Thymus (tissue), 11 donors: ENCODE measurements at regions not wholly inside any gene's neighbourhood (a gene's known extent, or its start where the extent isn't known, plus 50 kb on each side); places are given as distances from the start of the nearest gene placed in this dataset.
"Not testable (repeated sequence)": the region's sequence is repeated elsewhere in the genome, so short reads cannot be mapped to it uniquely, and the experiment has no call there.

Experiments used
- DNase-seq, 9 donors: peaks; one replicate each; pipeline ENCODE4 v3.0.0-alpha.2; 2013; ENCODE audit warnings: low spot score in 9 of 9, low read depth in 6 of 9, missing footprints in 1 of 9
- H3K27ac ChIP-seq, 2 donors: one replicate each; pipeline ENCODE4 v1.5.1; 2013; ENCODE audit warnings: control low read depth in 1 of 2, low read depth in 1 of 2, low read length in 1 of 2, mild to moderate bottlenecking in 1 of 2, moderate library complexity in 1 of 2
- H3K27me3 ChIP-seq, 2 donors: one replicate each; pipeline ENCODE4 v1.5.1; 2013; ENCODE audit warnings: low read length in 1 of 2; ENCODE audit not compliant: control insufficient read depth in 2 of 2, insufficient read depth in 1 of 2
- H3K36me3 ChIP-seq, 2 donors: one replicate each; pipeline ENCODE4 v1.5.1; 2013; ENCODE audit warnings: low read length in 1 of 2, mild to moderate bottlenecking in 1 of 2, moderate library complexity in 1 of 2; ENCODE audit not compliant: control insufficient read depth in 2 of 2, insufficient read depth in 2 of 2
- H3K4me1 ChIP-seq, 2 donors: one replicate each; pipeline ENCODE4 v1.5.1; 2013; ENCODE audit warnings: low read length in 2 of 2; ENCODE audit not compliant: control insufficient read depth in 2 of 2, insufficient read depth in 2 of 2
- H3K4me3 ChIP-seq, 2 donors: one replicate each; pipeline ENCODE4 v1.5.1; 2013; ENCODE audit warnings: low read length in 2 of 2, control low read depth in 1 of 2, mild to moderate bottlenecking in 1 of 2
- H3K9me3 ChIP-seq, 2 donors: one replicate each; pipeline ENCODE4 v1.5.1; 2013; ENCODE audit warnings: low read length in 1 of 2, mild to moderate bottlenecking in 1 of 2; ENCODE audit not compliant: control insufficient read depth in 2 of 2, insufficient read depth in 1 of 2
- WGBS: extraction: QIAGEN DNeasy Blood & Tissue Kit; methylation state at CpG from one replicate; pipeline ENCODE4 v1.1.7; 2013; 5-methylcytosine and 5-hydroxymethylcytosine counted together
- donor health status: healthy.

DNA sequence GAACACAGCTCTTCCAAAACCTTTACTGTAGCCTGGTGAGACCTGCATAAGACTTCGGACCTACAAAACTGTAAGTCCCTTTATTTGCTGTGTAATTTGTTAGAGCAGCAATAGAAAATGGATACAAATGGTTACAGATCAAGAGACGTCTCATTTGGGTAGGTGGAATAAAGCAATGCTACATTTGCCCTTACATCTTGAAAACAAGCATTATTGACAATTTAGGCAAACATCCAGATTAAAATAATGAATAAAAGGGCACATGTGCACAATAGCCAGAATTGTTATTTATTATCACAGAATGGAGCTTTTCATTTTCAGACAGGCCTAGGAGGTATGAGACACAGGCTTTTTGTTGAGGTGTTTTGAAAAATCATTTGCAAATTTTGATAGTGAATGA lies 222.2 kb upstream of the CPHXL start:
- Histone ChIP-seq H3K4me3 (no peak overlapping the region), H3K9me3 (no peaks in the 10 kb centered on the region), H3K27ac (no peak overlapping the region), H3K4me1 (no peaks in the 10 kb centered on the region), H3K27me3 (no peaks in the 10 kb centered on the region), H3K36me3 (no peaks in the 10 kb centered on the region)
- 91% methylated on average over 2 of the region's 2 CpGs for WGBS
- DNase-seq: no peak

- WGBS: 97% methylated on average over 3 of the region's 3 CpGs
- no peak for DNase-seq
- Histone ChIP-seq H3K4me3 (no peak overlapping the region), H3K36me3 (no peaks in the 10 kb centered on the region), H3K27me3 (no peaks in the 10 kb centered on the region), H3K4me1 (no peaks in the 10 kb centered on the region), H3K9me3 (no peaks in the 10 kb centered on the region), H3K27ac (no peak overlapping the region)
Observed at GRCh38 chr16:75948886-75949285, 222.6 kb upstream of the CPHXL start.

DNA sequence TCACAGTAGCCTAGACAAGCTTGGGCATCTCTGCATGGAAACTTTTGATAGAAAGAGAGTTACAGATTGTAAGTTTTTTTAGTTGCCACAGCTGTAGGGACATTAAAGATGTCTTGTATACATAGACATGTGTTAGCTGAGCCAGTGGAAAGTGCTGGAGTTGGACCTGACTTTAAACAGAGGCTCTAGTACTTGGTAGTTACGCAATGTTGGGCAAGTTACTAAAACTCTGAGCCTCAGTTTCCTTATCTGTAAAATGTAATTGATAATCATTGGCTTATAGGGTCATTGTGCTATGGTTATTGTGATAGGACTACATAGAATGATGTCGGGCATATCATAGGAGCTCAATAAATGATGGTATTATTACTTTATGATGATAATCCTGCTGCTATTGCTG lies 225.8 kb upstream of the CPHXL start:
- H3K36me3 ChIP-seq: no peaks in the 10 kb centered on the region
- WGBS: 92% methylated on average over 2 of the region's 2 CpGs
- no peaks in the 10 kb centered on the region for H3K27me3 ChIP-seq
- no peak overlapping the region for H3K27ac ChIP-seq
- no peak overlapping the region for H3K4me3 ChIP-seq
- H3K9me3 ChIP-seq: no peaks in the 10 kb centered on the region
- no peak for DNase-seq
- no peaks in the 10 kb centered on the region for H3K4me1 ChIP-seq

GRCh38 chr16:75957870-75958269 lies 231.6 kb upstream of the CPHXL start:
- 87% methylated on average over 6 of the region's 6 CpGs for WGBS
- no peak for DNase-seq
- no peaks in the 10 kb centered on the region for H3K9me3 ChIP-seq
- no peak overlapping the region for H3K4me3 ChIP-seq
- no peaks in the 10 kb centered on the region for H3K27me3 ChIP-seq
- no peak overlapping the region for H3K27ac ChIP-seq
- no peaks in the 10 kb centered on the region for H3K36me3 ChIP-seq
- H3K4me1 ChIP-seq: no peaks in the 10 kb centered on the region

- Histone ChIP-seq H3K9me3 (no peaks in the 10 kb centered on the region), H3K27me3 (no peaks in the 10 kb centered on the region), H3K4me1 (no peaks in the 10 kb centered on the region), H3K4me3 (no peak overlapping the region), H3K36me3 (no peaks in the 10 kb centered on the region), H3K27ac (no peak overlapping the region)
- DNase-seq: no peak
- 95% methylated on average over 1 of the region's 1 CpG for WGBS
Observed at GRCh38 chr16:75965504-75966374, 239.4 kb upstream of the CPHXL start.

DNA sequence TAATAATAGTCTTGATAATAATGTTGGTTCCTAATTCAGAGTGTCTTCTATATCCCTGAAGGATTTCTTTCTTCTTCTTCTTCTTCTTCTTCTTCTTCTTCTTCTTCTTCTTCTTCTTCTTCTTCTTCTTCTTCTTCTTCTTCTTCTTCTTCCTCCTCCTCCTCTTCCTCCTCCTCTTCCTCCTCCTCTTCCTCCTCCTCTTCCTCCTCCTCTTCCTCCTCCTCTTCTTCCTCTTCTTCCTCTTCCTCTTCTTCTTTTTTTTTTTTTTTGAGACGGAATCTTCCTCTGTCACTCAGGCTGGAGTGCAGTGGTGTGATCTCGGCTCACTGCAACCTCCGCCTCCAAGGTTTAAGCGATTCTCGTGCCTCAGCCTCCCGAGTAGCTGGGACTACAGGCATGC lies 242.8 kb upstream of the CPHXL start:
- 93% methylated on average over 6 of the region's 6 CpGs for WGBS

GRCh38 chr16:75971334-75971733 lies 245.0 kb upstream of the CPHXL start:
- DNase-seq: no peak
- Histone ChIP-seq H3K4me1 (no peaks in the 10 kb centered on the region), H3K4me3 (no peak overlapping the region), H3K27me3 (no peaks in the 10 kb centered on the region), H3K36me3 (no peaks in the 10 kb centered on the region), H3K27ac (no peak overlapping the region), H3K9me3 (no peaks in the 10 kb centered on the region)
- WGBS: 92% methylated on average over 2 of the region's 2 CpGs

More for the DNA sequence above, 242.8 kb upstream of the CPHXL start:
- H3K9me3 ChIP-seq, H3K4me1 ChIP-seq, H3K4me3 ChIP-seq, H3K27ac ChIP-seq, H3K36me3 ChIP-seq, DNase-seq, H3K27me3 ChIP-seq: not testable (repeated sequence)

DNA sequence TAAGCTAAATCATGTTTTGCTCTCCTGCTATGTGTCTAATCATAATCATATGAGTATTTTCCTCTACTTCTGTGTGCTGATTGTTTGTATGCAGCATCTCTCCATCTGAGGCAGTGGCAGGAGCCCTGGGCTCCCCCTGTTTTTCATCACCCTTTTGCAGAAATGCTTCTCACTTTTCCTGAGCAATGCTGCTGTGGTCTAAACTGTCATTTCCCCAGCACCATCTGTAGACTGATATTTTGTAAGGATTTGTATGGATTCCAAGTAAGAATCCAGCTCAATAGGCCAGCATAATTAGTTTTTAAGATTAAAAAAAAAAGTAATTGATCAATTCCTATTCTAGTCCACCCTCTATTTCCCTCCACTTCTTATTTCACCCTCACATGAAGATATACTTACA lies 257.0 kb upstream of the CPHXL start:
- DNase-seq: no peak

DNA sequence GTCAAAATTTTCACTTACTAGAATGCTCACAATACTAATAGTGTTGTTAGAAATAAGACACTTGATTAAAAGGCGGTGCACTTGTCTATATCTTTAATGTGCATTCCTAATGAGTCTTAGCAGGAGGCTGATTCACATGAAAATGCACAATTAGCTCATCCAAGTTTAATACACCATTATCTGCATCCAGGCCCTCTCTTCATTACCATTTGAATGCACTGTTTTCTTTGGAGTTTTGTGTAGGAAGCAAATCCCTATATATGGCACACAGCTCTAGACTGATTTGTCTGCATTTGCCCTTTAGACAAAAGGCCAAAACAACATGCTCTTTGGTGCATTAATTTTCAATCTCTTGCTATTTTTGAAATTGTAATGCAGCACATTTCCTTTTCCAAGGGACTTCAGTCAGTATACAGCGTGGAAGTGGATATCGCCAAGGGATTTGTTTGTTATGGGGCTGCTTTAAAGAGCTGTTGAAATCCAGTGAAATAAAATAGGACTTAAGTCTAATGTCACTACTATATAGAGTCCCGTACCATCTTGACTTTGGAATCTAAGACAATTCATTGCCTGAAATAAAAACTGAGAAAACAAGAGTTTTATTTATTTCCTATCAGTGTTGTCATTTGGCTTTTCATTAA lies 257.6 kb upstream of the CPHXL start:
- Histone ChIP-seq H3K4me1 (no peaks in the 10 kb centered on the region), H3K4me3 (no peak overlapping the region), H3K27ac (no peak overlapping the region), H3K9me3 (no peaks in the 10 kb centered on the region), H3K27me3 (no peaks in the 10 kb centered on the region), H3K36me3 (no peaks in the 10 kb centered on the region)
- WGBS: 76% methylated on average over 4 of the region's 4 CpGs
- DNase-seq: no peak

More for the DNA sequence above, 257.0 kb upstream of the CPHXL start:
- H3K4me3 ChIP-seq: no peak overlapping the region
- no peaks in the 10 kb centered on the region for H3K27me3 ChIP-seq
- no peaks in the 10 kb centered on the region for H3K36me3 ChIP-seq
- H3K9me3 ChIP-seq: no peaks in the 10 kb centered on the region
- no peak overlapping the region for H3K27ac ChIP-seq
- no peaks in the 10 kb centered on the region for H3K4me1 ChIP-seq
